22Rv1 (cell line): ENCODE measurements at regions not wholly inside any gene's neighbourhood (a gene's known extent, or its start where the extent isn't known, plus 50 kb on each side); places are given as distances from the start of the nearest gene placed in this dataset.

ENCODE experiments used
- ZFX ChIP-seq: fragments of 450-650 bp; IDR thresholded peaks from 2 replicates; pipeline ENCODE4 v1.6.1; 2017; ENCODE audit warnings: antibody characterized with exemption, borderline replicate concordance
- TF ChIP-seq, protein P1 (sequence below): fragments of 450-650 bp; IDR thresholded peaks from 2 replicates; pipeline ENCODE4 v1.5.1; 2017; ENCODE audit warnings: mild to moderate bottlenecking

- TF ChIP-seq, protein P1, sequence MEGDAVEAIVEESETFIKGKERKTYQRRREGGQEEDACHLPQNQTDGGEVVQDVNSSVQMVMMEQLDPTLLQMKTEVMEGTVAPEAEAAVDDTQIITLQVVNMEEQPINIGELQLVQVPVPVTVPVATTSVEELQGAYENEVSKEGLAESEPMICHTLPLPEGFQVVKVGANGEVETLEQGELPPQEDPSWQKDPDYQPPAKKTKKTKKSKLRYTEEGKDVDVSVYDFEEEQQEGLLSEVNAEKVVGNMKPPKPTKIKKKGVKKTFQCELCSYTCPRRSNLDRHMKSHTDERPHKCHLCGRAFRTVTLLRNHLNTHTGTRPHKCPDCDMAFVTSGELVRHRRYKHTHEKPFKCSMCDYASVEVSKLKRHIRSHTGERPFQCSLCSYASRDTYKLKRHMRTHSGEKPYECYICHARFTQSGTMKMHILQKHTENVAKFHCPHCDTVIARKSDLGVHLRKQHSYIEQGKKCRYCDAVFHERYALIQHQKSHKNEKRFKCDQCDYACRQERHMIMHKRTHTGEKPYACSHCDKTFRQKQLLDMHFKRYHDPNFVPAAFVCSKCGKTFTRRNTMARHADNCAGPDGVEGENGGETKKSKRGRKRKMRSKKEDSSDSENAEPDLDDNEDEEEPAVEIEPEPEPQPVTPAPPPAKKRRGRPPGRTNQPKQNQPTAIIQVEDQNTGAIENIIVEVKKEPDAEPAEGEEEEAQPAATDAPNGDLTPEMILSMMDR: no peak
- TF ChIP-seq ZFX: no peak
Measured at GRCh38 chr5:106093134-106093533, 1577.6 kb downstream of the EFNA5 start.
